ENCODE measurements at regions not wholly inside any gene's neighbourhood (a gene's known extent, or its start where the extent isn't known, plus 50 kb on each side); places are given as distances from the start of the nearest gene placed in this dataset.

DNA sequence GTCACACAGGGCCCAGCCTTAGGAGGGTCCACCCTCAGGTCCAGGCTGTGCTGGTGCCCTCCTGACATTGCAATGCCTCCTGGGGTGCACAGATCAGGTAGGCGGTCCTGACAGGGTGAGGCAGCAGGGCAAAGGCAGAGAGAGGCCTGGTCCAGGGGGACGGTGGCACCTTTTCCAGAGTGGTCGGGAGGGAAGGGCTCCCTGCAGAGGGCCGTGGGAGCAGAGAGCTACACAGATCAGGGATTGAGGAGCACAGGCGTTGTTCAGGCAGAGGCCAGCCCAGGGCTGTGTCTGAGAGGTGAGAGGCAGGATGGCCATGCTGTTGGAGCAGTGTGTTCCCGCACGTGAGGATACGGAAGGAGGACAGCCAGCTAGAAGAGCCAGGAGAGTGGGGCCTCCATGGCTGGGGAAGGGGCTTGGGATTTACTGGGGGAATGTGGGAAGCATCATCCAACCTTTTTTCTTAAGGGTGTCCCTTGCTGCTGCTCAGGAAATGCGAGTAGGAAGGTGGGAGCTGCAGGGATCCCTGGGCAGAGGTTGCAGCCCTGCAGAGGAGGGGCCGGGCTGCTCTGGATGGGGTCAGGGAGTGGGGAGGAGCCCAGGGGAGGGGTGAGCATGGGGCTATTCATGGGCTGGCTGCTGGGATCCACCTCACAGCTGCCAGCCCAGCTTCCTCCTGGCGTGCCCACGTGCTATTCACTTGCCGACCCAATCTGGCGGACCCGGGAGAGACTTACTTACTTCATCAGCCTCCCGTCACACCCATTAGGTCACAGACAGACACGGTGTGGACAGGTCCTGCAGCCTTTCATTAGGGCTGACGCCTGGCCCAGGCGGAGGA is 1516.4 kb downstream of the TBC1D22A start:
- H3K27me3 ChIP-seq (ENCODE audit: control insufficient read depth, insufficient read depth, low read length), result no peaks in the 10 kb centered on the region
- no peak overlapping the region for H3K27ac ChIP-seq (ENCODE audit: insufficient read depth, low read length)
- no peak overlapping the region for H3K23ac ChIP-seq (ENCODE audit: low read depth, low read length)
- BruUV-seq (replicated peaks), result no TSS peak
- no peak overlapping the region for H3K14ac ChIP-seq (replicated peaks; ENCODE audit: low read depth, low read length)
- H2AFZ ChIP-seq (replicated peaks; ENCODE audit: low read length, poor library complexity), result no peak overlapping the region
- ChIA-PET POLR2A (ENCODE audit: unreplicated experiment) (no interaction called here), CTCF (no interaction called here)
- no peak overlapping the region for H3K18ac ChIP-seq (ENCODE audit: low read depth, low read length)
- no peaks in the 10 kb centered on the region for H4K20me1 ChIP-seq (ENCODE audit: insufficient read depth, low read length)
- H4K91ac ChIP-seq (ENCODE audit: insufficient read depth, low read depth, low read length), result no peak overlapping the region
- no peak overlapping the region for H3K56ac ChIP-seq (ENCODE audit: extremely low read depth, insufficient read depth, low read length)
- H2BK20ac ChIP-seq (ENCODE audit: low read depth, low read length), result no peak overlapping the region
- H3K4me2 ChIP-seq (ENCODE audit: low read depth, low read length), result no peak overlapping the region
- ATAC-seq (ENCODE audit: low read depth) (no peak), DNase-seq (no peak)
- intact Hi-C loops (cut with micrococcal nuclease) (no loop called here), in situ Hi-C loops (cut with MboI; ENCODE audit: low sequenced_read_pairs) (no loop called here), dilution Hi-C loops (cut with HindIII; ENCODE audit: low sequenced_read_pairs, unreplicated experiment) (no loop called here)
- H3K9me3 ChIP-seq (ENCODE audit: control insufficient read depth, insufficient read depth, low read length), result peaks cover 46% of the 10 kb centered on the region
- no peaks in the 10 kb centered on the region for H3K4me1 ChIP-seq (ENCODE audit: control insufficient read depth, insufficient read depth, low read length)
- no peak overlapping the region for H2AK9ac ChIP-seq (replicated peaks; ENCODE audit: low read depth, low read length, poor library complexity)
- no peak overlapping the region for H2BK5ac ChIP-seq (ENCODE audit: low read depth, low read length, poor library complexity, severe bottlenecking)
- no peak overlapping the region for H2AK5ac ChIP-seq (ENCODE audit: low read depth, low read length)
- no peak overlapping the region for H3K4ac ChIP-seq (ENCODE audit: low read depth, low read length)
- no peaks in the 10 kb centered on the region for H3K36me3 ChIP-seq (ENCODE audit: control insufficient read depth, insufficient read depth, low read length)
- H3K9me1 ChIP-seq (ENCODE audit: insufficient read depth, low read length), result no peaks in the 10 kb centered on the region
- H3K4me3 ChIP-seq (ENCODE audit: insufficient read depth, low read depth, low read length), result no peak overlapping the region
- H3K79me1 ChIP-seq (ENCODE audit: low read depth in 1 of 2, low read length in 2 of 2), result no peaks in the 10 kb centered on the region
- H4K8ac ChIP-seq (ENCODE audit: low read depth in 2 of 2, low read length in 2 of 2), result no peak overlapping the region
- TF ChIP-seq, protein P1, sequence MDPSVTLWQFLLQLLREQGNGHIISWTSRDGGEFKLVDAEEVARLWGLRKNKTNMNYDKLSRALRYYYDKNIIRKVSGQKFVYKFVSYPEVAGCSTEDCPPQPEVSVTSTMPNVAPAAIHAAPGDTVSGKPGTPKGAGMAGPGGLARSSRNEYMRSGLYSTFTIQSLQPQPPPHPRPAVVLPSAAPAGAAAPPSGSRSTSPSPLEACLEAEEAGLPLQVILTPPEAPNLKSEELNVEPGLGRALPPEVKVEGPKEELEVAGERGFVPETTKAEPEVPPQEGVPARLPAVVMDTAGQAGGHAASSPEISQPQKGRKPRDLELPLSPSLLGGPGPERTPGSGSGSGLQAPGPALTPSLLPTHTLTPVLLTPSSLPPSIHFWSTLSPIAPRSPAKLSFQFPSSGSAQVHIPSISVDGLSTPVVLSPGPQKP (IDR thresholded peaks at IDR 0.05; ENCODE audit: borderline replicate concordance, low read depth, low read length), result no peak
- TF ChIP-seq CHD1 (IDR thresholded peaks at IDR 0.05; ENCODE audit: low read depth, low read length) (no peak), MXI1 (IDR thresholded peaks at IDR 0.05; ENCODE audit: borderline replicate concordance, low read depth, low read length) (no peak), MAFK (IDR thresholded peaks at IDR 0.05; ENCODE audit: low read depth, low read length) (no peak), POLR2A (IDR thresholded peaks at IDR 0.05; ENCODE audit: low read depth, low read length) (no peak), FOS (IDR thresholded peaks at IDR 0.05; ENCODE audit: low read depth, low read length) (no peak), CEBPB (IDR thresholded peaks at IDR 0.05; ENCODE audit: low read depth, low read length) (no peak), BHLHE40 (IDR thresholded peaks at IDR 0.05; ENCODE audit: low read depth, low read length) (no peak), RFX5 (IDR thresholded peaks at IDR 0.05; ENCODE audit: low read depth, low read length) (no peak), NFE2L2 (IDR thresholded peaks at IDR 0.05; ENCODE audit: low read depth, low read length) (no peak), SMC3 (IDR thresholded peaks at IDR 0.05; ENCODE audit: low read depth, low read length) (no peak), RCOR1 (IDR thresholded peaks at IDR 0.05; ENCODE audit: insufficient replicate concordance, low read length) (no peak), MAZ (IDR thresholded peaks at IDR 0.05; ENCODE audit: borderline replicate concordance, low read depth, low read length) (no peak), RAD21 (IDR thresholded peaks at IDR 0.05; ENCODE audit: low read length) (no peak)
- TF ChIP-seq, protein P2, sequence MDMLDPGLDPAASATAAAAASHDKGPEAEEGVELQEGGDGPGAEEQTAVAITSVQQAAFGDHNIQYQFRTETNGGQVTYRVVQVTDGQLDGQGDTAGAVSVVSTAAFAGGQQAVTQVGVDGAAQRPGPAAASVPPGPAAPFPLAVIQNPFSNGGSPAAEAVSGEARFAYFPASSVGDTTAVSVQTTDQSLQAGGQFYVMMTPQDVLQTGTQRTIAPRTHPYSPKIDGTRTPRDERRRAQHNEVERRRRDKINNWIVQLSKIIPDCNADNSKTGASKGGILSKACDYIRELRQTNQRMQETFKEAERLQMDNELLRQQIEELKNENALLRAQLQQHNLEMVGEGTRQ (IDR thresholded peaks at IDR 0.05; ENCODE audit: low read depth, low read length), result no peak
- TF ChIP-seq, protein P3, sequence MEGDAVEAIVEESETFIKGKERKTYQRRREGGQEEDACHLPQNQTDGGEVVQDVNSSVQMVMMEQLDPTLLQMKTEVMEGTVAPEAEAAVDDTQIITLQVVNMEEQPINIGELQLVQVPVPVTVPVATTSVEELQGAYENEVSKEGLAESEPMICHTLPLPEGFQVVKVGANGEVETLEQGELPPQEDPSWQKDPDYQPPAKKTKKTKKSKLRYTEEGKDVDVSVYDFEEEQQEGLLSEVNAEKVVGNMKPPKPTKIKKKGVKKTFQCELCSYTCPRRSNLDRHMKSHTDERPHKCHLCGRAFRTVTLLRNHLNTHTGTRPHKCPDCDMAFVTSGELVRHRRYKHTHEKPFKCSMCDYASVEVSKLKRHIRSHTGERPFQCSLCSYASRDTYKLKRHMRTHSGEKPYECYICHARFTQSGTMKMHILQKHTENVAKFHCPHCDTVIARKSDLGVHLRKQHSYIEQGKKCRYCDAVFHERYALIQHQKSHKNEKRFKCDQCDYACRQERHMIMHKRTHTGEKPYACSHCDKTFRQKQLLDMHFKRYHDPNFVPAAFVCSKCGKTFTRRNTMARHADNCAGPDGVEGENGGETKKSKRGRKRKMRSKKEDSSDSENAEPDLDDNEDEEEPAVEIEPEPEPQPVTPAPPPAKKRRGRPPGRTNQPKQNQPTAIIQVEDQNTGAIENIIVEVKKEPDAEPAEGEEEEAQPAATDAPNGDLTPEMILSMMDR (conservative IDR thresholded peaks at IDR 0.05; ENCODE audit: low read depth, low read length), result no peak
- H2BK15ac ChIP-seq (ENCODE audit: low read depth, low read length), result no peak overlapping the region
- H3K9ac ChIP-seq (ENCODE audit: low read depth, low read length), result no peak overlapping the region
- 52% methylated on average over 13 of the region's 19 CpGs; no CpG with 5 or more reads in 1 of the 2 experiments for WGBS, 2 experiments (ENCODE audit: extremely low coverage in 2 of 2, insufficient read length in 1 of 2)
- no peak overlapping the region for H4K5ac ChIP-seq (ENCODE audit: low read depth, low read length)
- no peak overlapping the region for H2BK120ac ChIP-seq (ENCODE audit: low read depth, low read length)

Measured in IMR-90 (cell line).